ENCODE measurements at regions not wholly inside any gene's neighbourhood (a gene's known extent, or its start where the extent isn't known, plus 50 kb on each side); places are given as distances from the start of the nearest gene placed in this dataset.

DNA sequence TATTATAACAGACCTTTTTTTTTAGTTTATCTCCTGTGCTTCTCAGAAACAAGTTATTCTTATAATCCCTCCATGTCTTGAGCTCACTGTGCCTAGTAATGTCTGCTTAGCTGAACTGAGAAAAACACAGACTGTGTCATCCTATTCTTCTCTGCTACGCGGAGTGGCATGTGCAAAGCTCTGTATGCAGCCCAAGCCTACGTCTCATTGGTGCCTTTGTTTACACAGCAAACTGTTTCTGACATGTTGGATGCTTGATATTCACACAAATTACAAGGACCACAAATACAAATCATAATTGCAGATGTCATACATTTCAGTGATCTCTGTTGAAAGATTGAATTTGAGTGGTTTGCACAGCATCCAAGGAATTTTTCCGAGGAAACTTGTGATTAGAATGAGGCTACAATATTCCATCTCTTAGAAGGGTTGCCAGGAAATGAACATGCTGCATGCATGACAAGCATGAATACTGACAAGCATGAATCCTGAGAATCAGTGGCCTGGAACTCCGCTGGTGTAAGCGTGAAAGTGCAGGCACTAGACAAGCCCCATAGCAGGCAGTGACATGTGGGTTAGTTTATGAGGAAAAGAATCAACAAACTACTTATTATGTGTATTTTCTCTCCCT, 128.4 kb upstream of the SGK1 start:
- peaks cover 6 to 22% (median 12%) of the 10 kb centered on the region in 4 donors for H3K4me1 ChIP-seq
- WGBS: 66% methylated on average over 6 of the region's 6 CpGs
- H3K27ac ChIP-seq (replicated peaks in 1 of 4): no peak overlapping the region
- no peaks in the 10 kb centered on the region for H3K36me3 ChIP-seq
- no peaks in the 10 kb centered on the region for H3K9me3 ChIP-seq
- H3K4me3 ChIP-seq: no peak overlapping the region
- TF ChIP-seq, protein P1, sequence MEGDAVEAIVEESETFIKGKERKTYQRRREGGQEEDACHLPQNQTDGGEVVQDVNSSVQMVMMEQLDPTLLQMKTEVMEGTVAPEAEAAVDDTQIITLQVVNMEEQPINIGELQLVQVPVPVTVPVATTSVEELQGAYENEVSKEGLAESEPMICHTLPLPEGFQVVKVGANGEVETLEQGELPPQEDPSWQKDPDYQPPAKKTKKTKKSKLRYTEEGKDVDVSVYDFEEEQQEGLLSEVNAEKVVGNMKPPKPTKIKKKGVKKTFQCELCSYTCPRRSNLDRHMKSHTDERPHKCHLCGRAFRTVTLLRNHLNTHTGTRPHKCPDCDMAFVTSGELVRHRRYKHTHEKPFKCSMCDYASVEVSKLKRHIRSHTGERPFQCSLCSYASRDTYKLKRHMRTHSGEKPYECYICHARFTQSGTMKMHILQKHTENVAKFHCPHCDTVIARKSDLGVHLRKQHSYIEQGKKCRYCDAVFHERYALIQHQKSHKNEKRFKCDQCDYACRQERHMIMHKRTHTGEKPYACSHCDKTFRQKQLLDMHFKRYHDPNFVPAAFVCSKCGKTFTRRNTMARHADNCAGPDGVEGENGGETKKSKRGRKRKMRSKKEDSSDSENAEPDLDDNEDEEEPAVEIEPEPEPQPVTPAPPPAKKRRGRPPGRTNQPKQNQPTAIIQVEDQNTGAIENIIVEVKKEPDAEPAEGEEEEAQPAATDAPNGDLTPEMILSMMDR (IDR thresholded peaks at IDR 0.05): no peak
- TF ChIP-seq POLR2AphosphoS5 (IDR thresholded peaks at IDR 0.05) (no peak), EP300 (IDR thresholded peaks at IDR 0.05) (no peak), POLR2A (IDR thresholded peaks at IDR 0.05; ENCODE audit: low read depth) (no peak)
- DNase-seq (ENCODE audit: extremely low spot score): no peak
- no peaks in the 10 kb centered on the region for H3K27me3 ChIP-seq
- intact Hi-C loops (cut with DNase I): no loop called here

DNA sequence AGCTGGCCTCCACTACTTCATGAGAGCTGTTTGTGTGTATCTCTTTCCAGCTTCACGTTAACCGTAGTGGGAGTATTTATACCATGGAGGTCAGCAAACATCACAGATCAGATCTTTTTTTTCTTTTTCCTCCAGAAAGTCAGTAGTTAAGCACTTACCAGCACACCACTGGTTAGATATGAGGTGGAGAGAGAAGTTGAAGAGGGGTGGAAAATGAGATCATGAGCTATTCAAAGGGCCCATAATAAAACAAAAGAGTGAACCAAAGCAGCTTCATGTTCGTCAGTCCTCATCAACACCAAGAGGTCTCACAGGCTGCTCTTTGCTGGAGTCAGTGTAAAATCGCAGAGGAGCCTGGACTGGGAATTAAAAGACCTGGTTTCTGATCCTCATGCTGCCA, 125.1 kb upstream of the SGK1 start:
- Histone ChIP-seq H3K36me3 (no peaks in the 10 kb centered on the region), H3K9me3 (no peaks in the 10 kb centered on the region), H3K27ac (replicated peaks in 1 of 4) (no peak overlapping the region), H3K4me1 (peaks cover 6 to 19% (median 10%) of the 10 kb centered on the region in 4 donors), H3K27me3 (no peaks in the 10 kb centered on the region), H3K4me3 (no peak overlapping the region)
- no peak for DNase-seq (ENCODE audit: extremely low spot score)
- intact Hi-C loops (cut with DNase I): no loop called here
- TF ChIP-seq EP300 (IDR thresholded peaks at IDR 0.05) (no peak), POLR2A (IDR thresholded peaks at IDR 0.05; ENCODE audit: low read depth) (no peak), POLR2AphosphoS5 (IDR thresholded peaks at IDR 0.05) (no peak)
- TF ChIP-seq, protein P1 (IDR thresholded peaks at IDR 0.05): no peak
- WGBS: 71% methylated on average over 4 of the region's 4 CpGs

DNA sequence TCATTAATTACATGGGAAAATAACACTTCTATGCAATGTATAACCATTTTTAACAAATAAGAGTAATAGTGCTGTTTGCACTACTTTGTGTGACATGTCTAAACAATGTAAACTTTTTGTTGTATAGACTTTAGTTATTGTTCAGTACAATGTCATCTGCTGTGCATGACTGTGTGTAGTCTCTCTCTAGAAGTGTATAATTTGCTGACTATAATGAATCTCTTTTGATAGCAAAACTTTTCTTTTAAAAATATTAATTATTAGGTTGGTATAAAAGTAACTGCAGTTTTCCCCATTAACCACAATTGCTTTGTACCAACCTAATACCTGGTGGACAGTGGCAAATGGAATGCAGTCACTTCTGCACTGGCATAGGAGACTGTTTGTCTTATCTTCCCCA, 124.2 kb upstream of the SGK1 start:
- intact Hi-C loops (cut with DNase I): no loop called here
- TF ChIP-seq, protein P1 (IDR thresholded peaks at IDR 0.05): no peak
- no peak overlapping the region for H3K4me3 ChIP-seq
- no peak for DNase-seq (ENCODE audit: extremely low spot score)
- peaks cover 0 to 13% (median 1%) of the 10 kb centered on the region in 4 donors for H3K4me1 ChIP-seq
- no peaks in the 10 kb centered on the region for H3K27me3 ChIP-seq
- H3K27ac ChIP-seq (replicated peaks in 1 of 4): no peak overlapping the region
- H3K9me3 ChIP-seq: no peaks in the 10 kb centered on the region
- no peaks in the 10 kb centered on the region for H3K36me3 ChIP-seq

DNA sequence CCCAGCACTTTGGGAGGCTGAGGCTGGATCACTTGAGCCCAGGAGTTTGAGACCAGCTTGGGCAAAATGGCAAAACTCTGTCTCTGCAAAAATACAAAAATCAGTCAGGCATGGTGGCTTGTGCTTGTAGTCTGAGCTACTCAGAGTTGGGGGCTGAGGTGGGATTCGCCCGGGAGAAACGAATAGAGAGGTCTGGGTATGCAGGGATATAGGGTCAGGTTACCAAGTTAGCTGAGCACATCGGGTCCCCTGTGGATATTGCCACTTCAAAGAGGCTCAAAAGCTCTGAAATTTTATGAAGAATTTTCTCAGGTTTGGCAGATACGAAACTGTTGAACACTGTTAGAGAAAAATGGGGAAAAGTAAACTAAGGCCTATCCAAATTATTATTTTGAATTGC, 120.9 kb upstream of the SGK1 start:
- no peaks in the 10 kb centered on the region for H3K36me3 ChIP-seq
- H3K9me3 ChIP-seq: no peaks in the 10 kb centered on the region
- intact Hi-C loops (cut with DNase I): no loop called here
- WGBS: 73% methylated on average over 5 of the region's 5 CpGs
- no peaks in the 10 kb centered on the region for H3K27me3 ChIP-seq
- TF ChIP-seq POLR2A (IDR thresholded peaks at IDR 0.05; ENCODE audit: low read depth) (no peak), EP300 (IDR thresholded peaks at IDR 0.05) (no peak), POLR2AphosphoS5 (IDR thresholded peaks at IDR 0.05) (no peak)
- TF ChIP-seq, protein P1 (IDR thresholded peaks at IDR 0.05): no peak
- no peak overlapping the region for H3K27ac ChIP-seq (replicated peaks in 1 of 4)
- H3K4me3 ChIP-seq: no peak overlapping the region
- peaks cover 0 to 11% (median 0%) of the 10 kb centered on the region in 4 donors for H3K4me1 ChIP-seq
- DNase-seq (ENCODE audit: extremely low spot score): no peak

DNA sequence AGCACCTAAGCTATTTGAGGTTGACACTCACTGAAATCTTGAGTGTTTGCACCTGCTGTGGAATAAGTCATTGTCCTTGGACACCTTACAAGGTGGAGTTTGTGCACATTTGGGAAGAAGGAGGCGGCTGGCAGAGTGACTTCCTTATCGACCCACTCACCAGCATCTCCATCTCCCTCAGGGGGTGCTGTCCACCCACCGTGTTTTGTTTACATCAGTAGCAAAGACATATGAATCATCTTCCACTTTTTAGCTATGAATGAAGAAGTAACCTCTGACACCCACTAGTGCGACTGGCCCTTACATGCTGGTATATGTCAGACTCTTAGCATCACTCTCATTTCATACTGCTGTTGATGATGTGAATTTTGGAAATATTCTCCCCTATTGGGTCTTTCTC, 119.5 kb upstream of the SGK1 start:
- Histone ChIP-seq H3K27ac (replicated peaks in 1 of 4) (no peak overlapping the region), H3K4me1 (peaks cover 0 to 11% (median 0%) of the 10 kb centered on the region in 4 donors), H3K27me3 (no peaks in the 10 kb centered on the region), H3K4me3 (no peak overlapping the region), H3K36me3 (no peaks in the 10 kb centered on the region), H3K9me3 (no peaks in the 10 kb centered on the region)
- no peak for TF ChIP-seq POLR2A (IDR thresholded peaks at IDR 0.05; ENCODE audit: low read depth)
- intact Hi-C loops (cut with DNase I): no loop called here
- 46% methylated on average over 4 of the region's 4 CpGs for WGBS
- no peak for DNase-seq (ENCODE audit: extremely low spot score)

All from esophagus muscularis mucosa (tissue), 4 donors.